SK-N-SH (cell line): ENCODE measurements at regions not wholly inside any gene's neighbourhood (a gene's known extent, or its start where the extent isn't known, plus 50 kb on each side); places are given as distances from the start of the nearest gene placed in this dataset.

ENCODE experiments used
- CTCF ChIA-PET: fragments of 300-600, 350-600 bp; formaldehyde crosslinking; extraction: SDS; loops from one replicate; lab custom pipeline; 2021; lab: Yijun Ruan, JAX
- POLR2A ChIA-PET: fragments of 350-600 bp; sonication (Branson Sonifier 250); formaldehyde crosslinking; extraction: SDS; loops from one replicate; lab custom pipeline; 2020; ENCODE audit warnings: antibody characterized with exemption, inconsistent platforms; lab: Yijun Ruan, JAX
- DNase-seq: peaks from one replicate; pipeline ENCODE4 v3.0.0; 2012
- H2AFZ ChIP-seq: fragments of 200-600 bp; sonication (generic); 2 replicates; pipeline ENCODE4 v1.8.1; 2016; ENCODE audit warnings: antibody characterized with exemption, mild to moderate bottlenecking, low read depth
- H3F3A ChIP-seq: fragments of 200-600 bp; sonication (generic); replicated peaks from 2 replicates; pipeline ENCODE3; 2016; ENCODE audit warnings: antibody characterized with exemption, mild to moderate bottlenecking; ENCODE audit not compliant: insufficient read depth
- H3K27ac ChIP-seq, 2 experiments: fragments of 200-500 bp in 1 of 2; fragments of 200-600 bp in 1 of 2; sonication (Bioruptor generic) in 1 of 2; sonication (generic), shearing (Covaris generic) in 1 of 2; 2 replicates each; pipeline versions ENCODE4 v1.5.1 to v1.6.1; 2014 to 2016; ENCODE audit warnings: low read depth in 2 of 2, inconsistent platforms in 1 of 2, low read length in 1 of 2, mild to moderate bottlenecking in 1 of 2, mixed read lengths in 1 of 2
- H3K27me3 ChIP-seq: fragments of 200-600 bp; sonication (generic), shearing (Covaris generic); 2 replicates; pipeline ENCODE4 v1.6.1; 2016; ENCODE audit warnings: mixed run types; ENCODE audit not compliant: insufficient read depth
- H3K36me3 ChIP-seq, 2 experiments: fragments of 200-500 bp in 1 of 2; fragments of 200-600 bp in 1 of 2; sonication (Bioruptor generic) in 1 of 2; sonication (generic) in 1 of 2; replicated peaks in 1 of 2; 2 replicates each; pipeline versions ENCODE3 to v1.5.1; 2014 to 2016; ENCODE audit warnings: low read length in 1 of 2, mild to moderate bottlenecking in 1 of 2; ENCODE audit not compliant: insufficient read depth in 2 of 2, control insufficient read depth in 1 of 2
- H3K4me1 ChIP-seq, 2 experiments: fragments of 200-500 bp in 1 of 2; fragments of 200-600 bp in 1 of 2; sonication (Bioruptor generic) in 1 of 2; sonication (generic), shearing (Covaris generic) in 1 of 2; 2 replicates each; pipeline versions ENCODE4 v1.5.1 to v1.6.1; 2014 to 2016; ENCODE audit warnings: low read depth in 1 of 2, low read length in 1 of 2, mixed run types in 1 of 2; ENCODE audit not compliant: insufficient read depth in 2 of 2, control insufficient read depth in 1 of 2
- H3K4me2 ChIP-seq: fragments of 200-600 bp; sonication (generic), shearing (Covaris generic); 2 replicates; pipeline ENCODE4 v1.6.1; 2017; ENCODE audit warnings: mixed run types
- H3K4me3 ChIP-seq, 2 experiments: fragments of 200-500 bp in 1 of 2; fragments of 200-600 bp in 1 of 2; sonication (Bioruptor generic) in 1 of 2; sonication (generic), shearing (Covaris generic) in 1 of 2; 2 replicates each; pipeline versions ENCODE4 v1.5.1 to v1.8.1; 2014 to 2016; ENCODE audit warnings: low read depth in 2 of 2, inconsistent platforms in 1 of 2, low read length in 1 of 2, mild to moderate bottlenecking in 1 of 2, mixed read lengths in 1 of 2, moderate library complexity in 1 of 2
- H3K79me2 ChIP-seq: fragments of 200-600 bp; sonication (generic); 2 replicates; pipeline ENCODE4 v1.8.1; 2017; ENCODE audit warnings: mild to moderate bottlenecking; ENCODE audit not compliant: insufficient read depth
- H3K9ac ChIP-seq: fragments of 200-600 bp; sonication (generic); 2 replicates; pipeline ENCODE4 v1.6.1; 2017; ENCODE audit warnings: mixed run types
- H3K9me2 ChIP-seq: fragments of 200-600 bp; sonication (generic); 2 replicates; pipeline ENCODE4 v1.6.1; 2017; ENCODE audit warnings: mixed run types
- H3K9me3 ChIP-seq: fragments of 200-600 bp; sonication (generic); 2 replicates; pipeline ENCODE4 v1.6.1; 2017; ENCODE audit warnings: mixed run types, mild to moderate bottlenecking, moderate library complexity
- H4K20me1 ChIP-seq: fragments of 200-600 bp; sonication (generic); 2 replicates; pipeline ENCODE4 v1.6.1; 2017; ENCODE audit warnings: mild to moderate bottlenecking, mixed run types; ENCODE audit not compliant: insufficient read depth
- CHD2 ChIP-seq: fragments of 150-350 bp; IDR thresholded peaks from 2 replicates; pipeline ENCODE4 v1.6.1; 2018; ENCODE audit warnings: low read length; ENCODE audit not compliant: partially characterized antibody
- ELF1 ChIP-seq: IDR thresholded peaks from 2 replicates; pipeline ENCODE4 v1.4.0; 2012
- EP300 ChIP-seq, 2 experiments: IDR thresholded peaks; 2 replicates each; pipeline versions ENCODE4 v1.4.0 to v1.6.1; 2012; ENCODE audit warnings: borderline replicate concordance in 1 of 2, low read depth in 1 of 2, low read length in 1 of 2
- FOSL2 ChIP-seq: IDR thresholded peaks from 2 replicates; pipeline ENCODE4 v1.4.0; 2012; ENCODE audit warnings: low read depth, mild to moderate bottlenecking, moderate library complexity, borderline replicate concordance
- FOXJ3 ChIP-seq: sonication (generic); formaldehyde crosslinking; IDR thresholded peaks from 2 replicates; pipeline ENCODE4 v1.5.1; 2020; ENCODE audit warnings: mild to moderate bottlenecking, missing genetic modification reagents
- FOXM1 ChIP-seq: IDR thresholded peaks from 2 replicates; pipeline ENCODE4 v1.4.0; 2012; ENCODE audit warnings: low read depth, mild to moderate bottlenecking
- GATA2 ChIP-seq: sonication (generic); formaldehyde crosslinking; IDR thresholded peaks from 2 replicates; pipeline ENCODE4 v1.5.0; 2020; ENCODE audit warnings: mild to moderate bottlenecking, missing genetic modification reagents
- MEF2A ChIP-seq: IDR thresholded peaks from 2 replicates; pipeline ENCODE4 v1.4.0; 2012; ENCODE audit warnings: low read depth, borderline replicate concordance
- MXI1 ChIP-seq: IDR thresholded peaks from 2 replicates; pipeline ENCODE4 v1.6.1; 2012; ENCODE audit warnings: mild to moderate bottlenecking, low read depth, low read length, improper control_type of control experiment
- NFIC ChIP-seq: IDR thresholded peaks from 2 replicates; pipeline ENCODE4 v1.4.0; 2012; ENCODE audit warnings: borderline replicate concordance
- NRF1 ChIP-seq: IDR thresholded peaks from 2 replicates; pipeline ENCODE4 v1.6.1; 2012; ENCODE audit warnings: low read depth, mild to moderate bottlenecking, low read length
- RCOR1 ChIP-seq: fragments of 150-350 bp; IDR thresholded peaks from 2 replicates; pipeline ENCODE4 v1.6.1; 2017; ENCODE audit warnings: antibody characterized with exemption, low read length
- RFX5 ChIP-seq: IDR thresholded peaks from 2 replicates; pipeline ENCODE4 v1.6.1; 2012; ENCODE audit warnings: mild to moderate bottlenecking, improper control_type of control experiment, low read length
- SIN3A ChIP-seq: IDR thresholded peaks from 2 replicates; pipeline ENCODE4 v1.6.1; 2012; ENCODE audit warnings: low read depth, mild to moderate bottlenecking, low read length, moderate library complexity, borderline replicate concordance
- SMC3 ChIP-seq: IDR thresholded peaks from 2 replicates; pipeline ENCODE4 v1.6.1; 2012; ENCODE audit warnings: low read depth, low read length, improper control_type of control experiment
- TCF12 ChIP-seq: IDR thresholded peaks from 2 replicates; pipeline ENCODE4 v1.4.0; 2012
- TEAD4 ChIP-seq: IDR thresholded peaks from 2 replicates; pipeline ENCODE4 v1.4.0; 2012; ENCODE audit warnings: mild to moderate bottlenecking, borderline replicate concordance; ENCODE audit not compliant: insufficient read depth
- WGBS: methylation state at CpG from one replicate; pipeline ENCODE4 v1.1.6; 2017; ENCODE audit warnings: low lambda C conversion rate; 5-methylcytosine and 5-hydroxymethylcytosine counted together
- TF ChIP-seq, protein P1 (sequence below): IDR thresholded peaks from 2 replicates; pipeline ENCODE4 v1.4.0; 2012; ENCODE audit warnings: low read depth, borderline replicate concordance
- TF ChIP-seq, protein P2 (sequence below): IDR thresholded peaks from 2 replicates; pipeline ENCODE4 v1.4.0; 2012; ENCODE audit warnings: low read depth
- TF ChIP-seq, protein P3 (sequence below): fragments of 200-600 bp; sonication (generic); IDR thresholded peaks from 2 replicates; pipeline ENCODE4 v1.6.1; 2017; ENCODE audit warnings: antibody characterized with exemption, mild to moderate bottlenecking, moderate library complexity

DNA sequence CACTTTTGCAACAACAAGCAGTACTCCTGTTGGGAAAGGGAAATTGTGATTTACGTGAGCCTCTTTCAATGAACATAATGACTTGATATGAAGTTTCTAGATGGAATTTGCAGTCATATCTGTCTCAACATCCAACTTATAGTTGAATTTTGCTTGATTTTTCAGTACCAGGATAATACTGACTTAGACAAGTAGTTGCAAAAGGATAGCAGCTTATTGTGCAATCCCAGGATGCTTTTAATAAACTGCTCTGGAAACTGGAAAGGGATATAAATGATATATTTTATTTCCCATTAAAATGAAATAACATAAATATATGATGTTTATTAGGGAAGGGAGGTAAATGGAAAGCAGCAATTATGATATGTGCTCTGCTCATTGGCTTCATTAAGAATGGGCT lies 174.4 kb upstream of the RGMB start:
- H3F3A ChIP-seq, result no peaks in the 10 kb centered on the region
- no peaks in the 10 kb centered on the region for H3K27me3 ChIP-seq
- H3K4me1 ChIP-seq, result no peaks in the 10 kb centered on the region
- POLR2A ChIA-PET, result no interaction called here
- TF ChIP-seq, protein P1, sequence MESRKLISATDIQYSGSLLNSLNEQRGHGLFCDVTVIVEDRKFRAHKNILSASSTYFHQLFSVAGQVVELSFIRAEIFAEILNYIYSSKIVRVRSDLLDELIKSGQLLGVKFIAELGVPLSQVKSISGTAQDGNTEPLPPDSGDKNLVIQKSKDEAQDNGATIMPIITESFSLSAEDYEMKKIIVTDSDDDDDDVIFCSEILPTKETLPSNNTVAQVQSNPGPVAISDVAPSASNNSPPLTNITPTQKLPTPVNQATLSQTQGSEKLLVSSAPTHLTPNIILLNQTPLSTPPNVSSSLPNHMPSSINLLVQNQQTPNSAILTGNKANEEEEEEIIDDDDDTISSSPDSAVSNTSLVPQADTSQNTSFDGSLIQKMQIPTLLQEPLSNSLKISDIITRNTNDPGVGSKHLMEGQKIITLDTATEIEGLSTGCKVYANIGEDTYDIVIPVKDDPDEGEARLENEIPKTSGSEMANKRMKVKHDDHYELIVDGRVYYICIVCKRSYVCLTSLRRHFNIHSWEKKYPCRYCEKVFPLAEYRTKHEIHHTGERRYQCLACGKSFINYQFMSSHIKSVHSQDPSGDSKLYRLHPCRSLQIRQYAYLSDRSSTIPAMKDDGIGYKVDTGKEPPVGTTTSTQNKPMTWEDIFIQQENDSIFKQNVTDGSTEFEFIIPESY, result no peak
- no peak for TF ChIP-seq SMC3
- no peak for TF ChIP-seq FOXM1
- TF ChIP-seq, protein P2, sequence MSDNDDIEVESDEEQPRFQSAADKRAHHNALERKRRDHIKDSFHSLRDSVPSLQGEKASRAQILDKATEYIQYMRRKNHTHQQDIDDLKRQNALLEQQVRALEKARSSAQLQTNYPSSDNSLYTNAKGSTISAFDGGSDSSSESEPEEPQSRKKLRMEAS, result no peak
- TF ChIP-seq RCOR1, result no peak
- no peak overlapping the region for H2AFZ ChIP-seq
- no peak overlapping the region for H3K4me3 ChIP-seq
- H3K79me2 ChIP-seq, result no peaks in the 10 kb centered on the region
- H3K9me3 ChIP-seq, result peaks cover 8% of the 10 kb centered on the region; the same call in 1 of the 2 replicates
- WGBS, result 92% methylated on average over 1 of the region's 1 CpG
- H4K20me1 ChIP-seq, result no peaks in the 10 kb centered on the region
- no peak overlapping the region for H3K9ac ChIP-seq
- DNase-seq, result no peak
- H3K36me3 ChIP-seq, result no peaks in the 10 kb centered on the region
- no peaks in the 10 kb centered on the region for H3K9me2 ChIP-seq
- no peak overlapping the region for H3K4me2 ChIP-seq
- CTCF ChIA-PET, result no interaction called here
- H3K27ac ChIP-seq, result no peak overlapping the region

DNA sequence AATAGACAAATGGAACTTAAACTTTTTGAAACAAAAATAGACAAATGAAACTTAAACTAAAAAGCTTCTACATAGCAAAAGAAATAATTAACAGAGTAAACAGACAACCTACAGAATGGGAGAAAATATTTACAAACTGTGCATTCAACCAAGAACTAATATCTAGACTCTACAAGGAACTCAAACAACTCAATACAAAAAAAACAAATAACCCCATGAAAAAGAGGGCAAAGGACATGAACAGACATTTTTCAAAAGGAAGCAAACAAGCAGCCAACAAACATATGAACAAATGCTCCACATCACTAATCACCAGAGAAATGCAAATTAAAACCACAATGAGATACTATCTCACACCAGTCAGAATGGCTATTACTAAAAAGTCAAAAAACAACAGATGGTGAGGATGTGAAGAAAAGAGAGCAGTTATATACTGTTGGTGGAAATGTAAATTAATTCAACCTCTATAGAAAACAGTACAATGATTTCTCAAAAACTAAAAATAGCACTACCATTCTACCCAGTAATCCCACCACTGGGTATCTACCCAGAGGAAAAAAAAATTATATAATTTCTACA lies 170.8 kb upstream of the RGMB start:
- POLR2A ChIA-PET, result no interaction called here

More for the DNA sequence above, 170.8 kb upstream of the RGMB start:
- H3K9me2 ChIP-seq, result no peaks in the 10 kb centered on the region
- no peaks in the 10 kb centered on the region for H3K79me2 ChIP-seq
- H3K27me3 ChIP-seq, result no peaks in the 10 kb centered on the region
- no peak overlapping the region for H2AFZ ChIP-seq
- H3K4me1 ChIP-seq, result no peaks in the 10 kb centered on the region
- no peak for DNase-seq
- H3K9ac ChIP-seq, result no peak overlapping the region
- H3K27ac ChIP-seq, result no peak overlapping the region
- no peak overlapping the region for H3K4me2 ChIP-seq
- CTCF ChIA-PET, result no interaction called here
- no peak for TF ChIP-seq GATA2 (CRISPR knock-in tag)
- TF ChIP-seq, protein P1, result no peak
- TF ChIP-seq NFIC, result no peak
- TF ChIP-seq RFX5, result no peak
- TF ChIP-seq, protein P3, sequence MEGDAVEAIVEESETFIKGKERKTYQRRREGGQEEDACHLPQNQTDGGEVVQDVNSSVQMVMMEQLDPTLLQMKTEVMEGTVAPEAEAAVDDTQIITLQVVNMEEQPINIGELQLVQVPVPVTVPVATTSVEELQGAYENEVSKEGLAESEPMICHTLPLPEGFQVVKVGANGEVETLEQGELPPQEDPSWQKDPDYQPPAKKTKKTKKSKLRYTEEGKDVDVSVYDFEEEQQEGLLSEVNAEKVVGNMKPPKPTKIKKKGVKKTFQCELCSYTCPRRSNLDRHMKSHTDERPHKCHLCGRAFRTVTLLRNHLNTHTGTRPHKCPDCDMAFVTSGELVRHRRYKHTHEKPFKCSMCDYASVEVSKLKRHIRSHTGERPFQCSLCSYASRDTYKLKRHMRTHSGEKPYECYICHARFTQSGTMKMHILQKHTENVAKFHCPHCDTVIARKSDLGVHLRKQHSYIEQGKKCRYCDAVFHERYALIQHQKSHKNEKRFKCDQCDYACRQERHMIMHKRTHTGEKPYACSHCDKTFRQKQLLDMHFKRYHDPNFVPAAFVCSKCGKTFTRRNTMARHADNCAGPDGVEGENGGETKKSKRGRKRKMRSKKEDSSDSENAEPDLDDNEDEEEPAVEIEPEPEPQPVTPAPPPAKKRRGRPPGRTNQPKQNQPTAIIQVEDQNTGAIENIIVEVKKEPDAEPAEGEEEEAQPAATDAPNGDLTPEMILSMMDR, result no peak
- no peak for TF ChIP-seq CHD2
- TF ChIP-seq MEF2A, result no peak
- no peak for TF ChIP-seq FOSL2
- no peak for TF ChIP-seq FOXJ3
- no peak for TF ChIP-seq EP300 (IDR thresholded peaks at IDR 0.05; ENCODE audit: borderline replicate concordance in 1 of 2, low read depth in 1 of 2, low read length in 1 of 2)
- no peak for TF ChIP-seq NRF1
- TF ChIP-seq MXI1, result no peak
- no peak for TF ChIP-seq ELF1
- TF ChIP-seq SIN3A, result no peak
- no peak for TF ChIP-seq TCF12
- TF ChIP-seq TEAD4, result no peak
- no peak for TF ChIP-seq RCOR1
- H3K4me3 ChIP-seq, result no peak overlapping the region
- no peaks in the 10 kb centered on the region for H3K36me3 ChIP-seq
- H3F3A ChIP-seq, result no peaks in the 10 kb centered on the region
- no peaks in the 10 kb centered on the region for H4K20me1 ChIP-seq
- H3K9me3 ChIP-seq, result peaks cover 8% of the 10 kb centered on the region; the same call in 1 of the 2 replicates
